GM13977 (cell line): ENCODE measurements at regions not wholly inside any gene's neighbourhood (a gene's known extent, or its start where the extent isn't known, plus 50 kb on each side); places are given as distances from the start of the nearest gene placed in this dataset.

Source experiments
- DNase-seq: peaks from one replicate; pipeline ENCODE4 v3.0.0; 2012; ENCODE audit warnings: low spot score
- CTCF ChIP-seq: IDR thresholded peaks from 2 replicates; pipeline ENCODE4 v1.5.1; 2012; ENCODE audit warnings: mild to moderate bottlenecking, control low read depth; ENCODE audit not compliant: insufficient read depth; ENCODE audit errors: extremely low read depth, missing control alignments
- in situ Hi-C: fragments of 300-500 bp; cut with MboI; formaldehyde crosslinking; loops from one replicate; pipeline ENCODE4 v1.12.0; 2022; ENCODE audit warnings: low sequenced_read_pairs, low pct_unique_long_range_greater_than_20kb, mixed read lengths, inconsistent platforms; ENCODE audit not compliant: unreplicated experiment

GRCh38 chr17:14805348-14805747 lies 459.8 kb downstream of the PMP22 start:
- no peak for TF ChIP-seq CTCF
- in situ Hi-C loops, result no loop called here
- DNase-seq, result no peak

- no peak for DNase-seq
- TF ChIP-seq CTCF, result no peak
- in situ Hi-C loops, result no loop called here
Observed at GRCh38 chr17:14803826-14804225, 461.3 kb downstream of the PMP22 start.

GRCh38 chr17:14797801-14798200 lies 467.3 kb downstream of the PMP22 start:
- no peak for DNase-seq
- no peak for TF ChIP-seq CTCF
- in situ Hi-C loops, result no loop called here

GRCh38 chr17:14797021-14797420 lies 468.1 kb downstream of the PMP22 start:
- no peak for TF ChIP-seq CTCF
- no peak for DNase-seq
- in situ Hi-C loops, result no loop called here

GRCh38 chr17:14794961-14795360 lies 470.2 kb downstream of the PMP22 start:
- in situ Hi-C loops, result no loop called here
- no peak for DNase-seq
- TF ChIP-seq CTCF, result no peak

GRCh38 chr17:14793237-14793636 lies 471.9 kb downstream of the PMP22 start:
- in situ Hi-C loops, result no loop called here
- DNase-seq, result no peak

More at GRCh38 chr17:14793237-14793636, 471.9 kb downstream of the PMP22 start:
- no peak for TF ChIP-seq CTCF
